HG03280 (cell line): ENCODE measurements at regions not wholly inside any gene's neighbourhood (a gene's known extent, or its start where the extent isn't known, plus 50 kb on each side); places are given as distances from the start of the nearest gene placed in this dataset.
"Not testable (repeated sequence)": the region's sequence is repeated elsewhere in the genome, so short reads cannot be mapped to it uniquely, and the experiment has no call there.

ENCODE experiments used
- ATAC-seq: cut with Tn5 transposase; IDR thresholded peaks from one replicate; pipeline ENCODE4 v1.9.1; 2021; ENCODE audit warnings: mild to moderate bottlenecking, moderate library complexity; ENCODE audit not compliant: unreplicated experiment

DNA sequence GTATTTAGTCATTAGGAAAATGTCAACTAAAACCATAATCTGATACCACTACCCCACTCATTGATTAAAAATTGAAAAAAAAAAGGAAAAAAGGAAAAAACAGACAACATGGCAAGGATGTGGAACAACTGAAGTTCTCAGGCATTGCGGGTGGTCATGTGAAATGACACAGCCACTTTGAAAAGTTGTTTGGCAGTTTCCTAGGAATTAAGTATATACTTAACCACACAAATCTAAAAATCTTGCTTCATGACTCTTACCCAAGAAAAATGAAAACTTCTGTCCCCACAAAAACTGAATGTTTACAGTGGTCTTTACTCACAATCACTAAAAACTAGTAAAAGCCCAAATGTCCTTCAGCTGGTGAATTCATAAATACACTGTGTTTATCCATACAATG is 254.5 kb downstream of the AHR start:
- ATAC-seq: no peak

DNA sequence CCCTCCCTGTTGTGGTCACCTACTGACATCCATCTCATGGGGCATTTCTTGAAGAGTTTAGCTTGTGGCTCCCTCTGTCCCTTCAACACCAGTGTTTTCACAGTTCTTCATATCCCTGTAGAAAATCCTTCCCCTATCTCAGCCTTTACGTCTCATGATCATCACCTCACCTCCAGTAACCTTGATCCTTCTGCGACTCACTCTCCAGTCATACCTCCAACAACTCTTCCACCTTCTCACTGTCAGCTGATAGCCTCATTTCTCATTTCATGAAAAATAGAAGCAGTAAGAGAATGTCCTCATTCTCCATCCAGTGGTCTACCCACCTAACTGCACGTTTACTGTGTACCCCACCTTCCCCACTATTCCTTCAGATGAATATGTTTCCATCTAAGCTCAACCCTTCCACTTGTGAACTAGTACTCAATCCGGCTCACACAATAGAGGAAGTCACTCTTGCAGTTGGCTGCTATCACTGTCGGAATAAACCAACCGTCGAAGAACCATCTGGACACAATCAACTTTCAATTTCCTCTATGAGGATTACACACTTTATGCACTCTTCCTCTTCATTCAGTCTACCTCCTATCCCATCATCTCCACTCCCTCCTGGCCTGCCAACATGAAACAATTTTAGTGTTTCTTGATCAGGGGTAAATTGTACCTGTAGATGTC is 256.0 kb downstream of the AHR start:
- no peak for ATAC-seq

DNA sequence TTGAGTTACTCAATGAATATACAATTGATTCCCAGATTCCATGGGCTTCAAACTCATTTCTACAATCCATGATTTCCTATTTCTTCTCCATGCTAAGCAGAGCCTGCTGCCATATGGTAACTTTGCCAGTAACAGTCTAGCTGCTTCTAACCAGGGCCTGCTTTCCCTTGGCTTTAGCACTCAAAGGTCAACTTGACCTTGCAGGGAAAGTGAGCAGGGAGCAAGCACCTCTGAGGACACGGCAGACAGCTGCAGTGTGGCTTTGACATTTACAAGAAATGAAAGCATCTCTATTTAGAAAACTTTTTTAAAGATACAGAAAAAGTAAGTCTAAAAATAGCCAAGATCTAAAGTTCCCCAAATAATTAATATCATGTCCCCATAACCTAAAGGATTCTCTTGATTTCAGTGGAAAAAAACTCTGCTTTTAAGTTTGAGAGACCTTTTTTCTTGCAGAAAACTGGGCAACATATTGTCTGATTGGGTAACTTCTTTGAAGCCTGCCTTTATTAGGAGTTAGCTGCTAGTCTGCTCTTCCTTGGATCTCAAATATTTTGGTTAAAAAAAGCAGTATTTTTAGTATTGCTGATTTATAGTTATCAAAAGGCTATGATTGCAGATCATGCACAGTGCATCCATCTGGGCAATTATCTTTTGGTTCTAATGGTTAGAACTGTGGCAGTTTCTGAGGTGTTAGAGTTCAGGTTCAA is 257.9 kb downstream of the AHR start:
- ATAC-seq: no peak

DNA sequence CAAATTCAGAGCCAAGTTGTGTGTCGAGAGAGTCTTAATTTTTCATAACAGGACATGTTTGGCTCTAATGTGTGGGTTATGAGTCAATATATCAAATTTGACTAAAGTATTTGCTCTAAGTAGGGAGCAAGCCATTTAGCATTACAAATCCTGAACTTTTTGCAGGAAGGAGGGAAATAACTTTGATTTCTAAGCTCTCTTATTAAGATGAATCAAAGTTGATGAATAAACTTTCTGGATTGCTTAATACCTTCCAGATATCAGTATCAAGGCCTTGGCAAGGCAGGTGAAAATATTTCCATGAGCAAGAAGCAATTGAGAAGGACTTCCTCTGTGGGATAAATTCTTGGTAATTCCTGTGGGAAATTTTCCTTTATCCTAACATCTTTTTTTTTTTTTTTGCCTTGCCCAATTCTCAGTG is 258.8 kb downstream of the AHR start:
- no peak for ATAC-seq

DNA sequence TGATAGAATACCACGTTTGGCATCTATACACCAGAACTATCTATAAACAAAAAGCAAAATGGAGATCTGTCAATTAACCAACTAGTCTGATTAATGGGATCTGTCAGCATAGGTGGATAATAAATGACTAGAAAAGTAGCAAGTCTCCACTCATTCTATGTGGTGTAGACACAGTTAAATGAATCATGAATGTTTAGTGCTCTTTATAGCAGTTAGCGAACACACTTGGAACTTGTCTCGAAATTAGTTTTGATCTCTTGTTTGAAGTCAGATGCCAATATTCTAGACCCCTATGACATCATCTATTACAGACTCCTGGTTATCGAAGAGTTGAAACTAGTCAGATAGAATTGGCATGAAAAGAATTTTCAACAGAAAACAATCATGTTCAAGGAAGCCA is 259.7 kb downstream of the AHR start:
- no peak for ATAC-seq

DNA sequence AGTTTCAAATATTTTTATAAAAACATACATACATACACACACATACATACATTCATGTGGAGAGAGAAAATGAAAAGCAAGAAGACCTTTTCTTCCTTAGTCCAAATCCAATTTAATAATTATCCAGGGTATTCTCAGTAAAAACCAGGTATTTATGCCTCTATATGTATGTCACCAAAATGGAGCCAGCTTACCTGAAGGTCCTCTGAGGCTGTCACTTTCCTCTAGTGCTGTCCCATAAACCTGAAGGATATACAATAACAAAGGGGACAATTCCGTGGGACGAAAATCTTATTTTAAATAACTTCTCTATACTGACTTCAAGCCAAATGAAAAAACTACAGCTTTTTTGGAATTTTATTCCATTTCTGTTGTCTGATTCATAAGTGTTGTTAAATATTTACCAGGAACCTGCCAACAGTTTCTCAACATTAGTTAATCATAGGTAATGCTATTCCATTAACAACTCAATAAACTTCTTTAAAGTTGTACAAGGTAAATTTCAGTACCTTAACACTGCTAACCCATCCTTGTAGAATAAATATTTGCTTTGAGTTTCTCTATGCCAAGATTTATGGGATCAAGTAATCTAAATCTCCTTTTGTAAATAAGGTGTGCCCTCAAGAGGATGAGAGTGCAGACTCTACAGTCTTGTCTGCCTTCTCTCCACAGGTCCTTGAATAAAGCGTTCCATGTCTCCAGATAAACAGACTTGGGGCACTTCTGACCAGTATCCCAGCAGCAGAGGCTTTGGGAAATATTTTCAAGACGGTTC is 260.3 kb downstream of the AHR start:
- no peak for ATAC-seq

DNA sequence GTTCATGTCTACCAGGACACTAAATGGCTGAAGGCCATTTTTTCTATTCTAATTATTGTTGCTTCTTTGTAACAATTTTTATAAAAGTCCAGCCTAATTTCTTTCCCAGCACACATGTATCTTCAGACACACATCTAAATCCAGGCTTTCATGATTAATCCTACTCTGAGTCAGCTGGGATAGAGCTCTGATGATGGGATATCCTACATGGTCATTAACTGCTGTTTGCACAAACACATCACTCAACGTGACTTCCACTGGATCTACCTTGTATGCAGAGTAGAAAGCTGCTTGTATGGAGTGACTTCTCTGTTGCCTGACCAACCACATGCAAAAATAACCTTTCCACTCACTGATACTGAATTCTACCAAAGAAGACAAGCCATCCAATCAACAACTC is 260.9 kb downstream of the AHR start:
- ATAC-seq: no peak

DNA sequence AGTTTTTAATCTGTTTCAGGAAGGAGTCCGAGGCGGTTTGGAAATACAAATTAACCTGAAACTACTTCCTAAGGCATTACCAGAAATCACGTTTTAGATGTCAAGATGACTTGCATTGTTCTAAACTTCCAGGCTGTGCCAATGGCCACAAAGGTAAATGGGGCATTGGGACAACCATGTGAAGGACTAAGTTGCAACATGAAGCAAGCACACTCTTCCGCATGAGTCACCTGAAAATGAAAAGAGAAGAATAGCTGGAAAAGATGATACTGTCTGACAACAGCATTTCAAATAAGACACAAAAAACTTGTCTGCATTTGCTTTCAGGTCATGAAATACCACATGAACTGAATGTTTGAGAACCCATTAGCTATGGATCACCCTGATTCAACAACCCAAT is 262.1 kb downstream of the AHR start:
- no peak for ATAC-seq

DNA sequence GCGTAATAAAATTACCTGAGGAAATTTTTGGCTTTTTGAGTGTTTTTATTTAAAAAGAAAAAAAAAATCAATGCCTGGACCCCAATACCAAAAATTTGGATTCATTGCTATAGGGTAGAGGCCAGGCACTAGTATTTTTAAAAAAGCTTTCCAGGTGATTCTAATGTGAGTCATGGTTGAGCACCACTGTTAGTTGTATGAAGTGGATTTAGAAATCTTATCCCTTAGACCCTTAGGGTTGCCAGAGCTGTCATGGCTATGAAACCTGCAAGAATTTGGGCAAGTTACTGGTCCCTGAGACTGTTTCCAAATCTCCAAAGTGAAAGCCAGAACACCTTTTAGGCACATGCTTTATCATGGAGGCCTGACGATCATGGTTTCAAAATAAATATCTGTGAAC is 262.5 kb downstream of the AHR start:
- no peak for ATAC-seq

DNA sequence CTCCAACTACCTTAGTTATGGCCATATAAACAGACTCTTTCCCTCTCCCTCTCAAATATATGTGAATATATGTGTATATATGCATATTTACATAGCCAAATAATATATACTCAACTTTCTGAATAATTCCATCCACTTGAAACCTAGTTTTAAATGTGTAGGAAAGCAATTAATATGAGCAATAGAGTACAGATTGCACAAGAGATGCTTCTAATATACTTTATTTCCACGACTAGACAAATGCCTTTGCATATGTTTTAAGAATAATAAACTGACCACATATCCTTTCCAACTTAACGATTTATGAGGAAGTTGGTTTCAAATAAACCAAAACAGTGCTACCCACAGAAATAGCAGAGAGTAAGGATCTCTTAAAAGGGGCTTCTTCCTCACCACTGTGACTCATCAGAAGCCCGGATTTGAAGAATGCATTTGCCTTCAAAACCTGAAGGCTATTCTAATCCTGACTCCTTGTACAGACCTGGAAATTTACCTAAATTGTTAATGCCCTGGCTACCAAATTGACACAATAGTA is 266.3 kb downstream of the AHR start:
- no peak for ATAC-seq

DNA sequence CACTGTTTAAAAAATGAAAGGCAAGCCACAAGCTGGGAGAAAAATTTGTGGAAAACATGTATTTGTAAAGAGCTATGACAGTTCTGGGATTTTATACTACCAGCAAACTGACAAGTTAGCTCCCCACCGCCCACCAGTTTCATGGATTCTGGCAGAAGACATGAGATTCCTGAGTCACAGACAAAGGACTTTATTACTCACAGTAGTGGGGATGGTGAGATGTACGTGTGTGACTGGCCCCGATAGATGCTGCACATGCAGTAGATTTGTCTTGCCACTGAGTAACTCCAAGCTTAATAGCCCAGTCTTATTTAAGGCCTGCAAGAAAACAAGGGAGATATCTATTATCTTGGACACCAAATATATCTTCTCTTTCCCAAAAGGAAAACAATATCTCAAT is 281.7 kb downstream of the AHR start:
- no peak for ATAC-seq

DNA sequence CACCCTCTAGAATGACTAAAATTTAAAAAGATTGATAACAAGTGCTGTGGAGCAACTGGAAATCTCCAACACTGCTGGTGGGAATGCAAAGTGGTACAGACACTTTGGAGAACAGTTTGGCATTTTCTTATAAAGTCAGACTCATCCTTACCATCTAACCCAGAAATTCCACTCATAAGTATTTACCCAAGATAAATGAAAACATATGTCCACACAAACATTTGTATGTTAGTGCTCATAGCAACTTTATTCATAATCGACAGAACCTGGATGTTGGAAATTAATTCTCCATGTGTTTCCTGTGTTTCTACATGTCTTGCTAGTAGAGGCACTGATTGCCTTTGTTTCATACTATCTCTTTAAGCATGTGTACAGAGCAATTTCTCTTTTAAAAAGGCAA is 282.4 kb downstream of the AHR start:
- no peak for ATAC-seq

DNA sequence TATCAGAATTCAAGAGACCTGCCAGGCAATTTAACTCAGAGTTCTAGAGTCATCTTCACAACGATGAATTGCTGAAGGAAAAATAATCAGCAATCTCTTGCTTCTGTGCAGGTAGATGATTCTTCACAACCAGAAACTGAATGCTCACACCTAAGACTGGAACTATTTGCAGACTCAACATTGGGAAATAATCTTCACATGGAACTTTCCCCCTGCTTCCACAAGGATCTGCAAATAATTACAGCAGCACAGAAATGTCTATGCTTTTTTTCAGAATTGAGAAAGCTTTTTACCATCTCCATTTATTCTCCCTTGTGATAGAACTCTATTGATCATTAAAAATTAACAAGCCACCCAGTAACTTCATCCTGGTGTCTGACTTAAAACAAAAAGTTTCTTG is 282.8 kb downstream of the AHR start:
- ATAC-seq: no peak

DNA sequence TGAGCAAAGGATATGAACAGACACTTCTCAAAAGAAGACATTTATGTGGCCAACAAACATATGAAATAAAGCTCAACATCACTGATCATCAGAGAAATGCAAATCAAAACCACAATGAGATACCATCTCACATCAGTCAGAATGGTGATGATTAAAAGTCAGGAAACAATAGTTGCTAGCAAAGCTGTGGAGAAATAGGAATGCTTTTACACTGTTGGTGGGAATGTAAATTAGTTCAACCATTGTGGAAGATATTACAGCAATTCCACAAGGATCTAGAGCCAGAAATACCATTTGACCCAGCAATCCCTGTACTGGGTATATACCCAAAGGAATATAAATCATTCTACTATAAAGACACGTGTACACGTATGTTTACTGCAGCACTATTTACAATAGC is 284.2 kb downstream of the AHR start:
- not testable (repeated sequence) for ATAC-seq

DNA sequence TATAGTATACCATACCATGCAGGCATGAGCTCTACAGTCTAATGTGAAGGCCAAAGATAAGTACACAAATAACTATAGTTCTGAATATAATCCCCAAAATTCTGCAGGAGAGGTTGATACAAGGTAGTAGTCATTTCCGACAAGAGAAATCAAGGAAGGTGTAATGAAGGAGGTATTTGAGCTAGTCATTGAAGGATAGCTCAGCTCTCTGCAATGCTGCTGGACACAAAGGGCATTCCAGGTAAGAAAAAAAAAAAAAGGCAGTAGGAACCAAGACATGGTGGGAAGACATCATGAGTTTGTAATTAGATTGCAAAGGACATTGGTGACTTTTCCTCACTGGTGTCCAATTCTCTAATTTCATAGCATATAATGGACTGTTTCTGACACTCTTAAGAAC is 285.3 kb downstream of the AHR start:
- ATAC-seq: no peak

DNA sequence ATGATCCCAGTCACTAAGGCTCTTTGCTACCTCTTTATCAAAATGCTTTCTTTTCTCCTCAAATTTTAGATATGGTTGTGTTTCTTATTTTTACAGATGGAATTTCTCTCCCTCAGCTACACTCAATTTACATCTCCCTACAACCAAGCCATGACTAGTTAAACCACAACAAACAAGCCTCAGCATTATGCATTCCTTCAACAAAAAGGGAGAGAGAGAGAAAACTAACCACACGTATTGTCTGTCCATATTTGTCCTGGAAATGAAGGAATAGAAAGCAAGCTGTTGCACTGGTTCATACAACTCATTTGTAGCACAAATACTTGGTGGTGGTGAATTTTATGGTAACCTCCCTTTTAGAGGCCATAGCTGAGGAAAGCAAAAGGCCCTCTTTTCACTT is 286.4 kb downstream of the AHR start:
- ATAC-seq: no peak

DNA sequence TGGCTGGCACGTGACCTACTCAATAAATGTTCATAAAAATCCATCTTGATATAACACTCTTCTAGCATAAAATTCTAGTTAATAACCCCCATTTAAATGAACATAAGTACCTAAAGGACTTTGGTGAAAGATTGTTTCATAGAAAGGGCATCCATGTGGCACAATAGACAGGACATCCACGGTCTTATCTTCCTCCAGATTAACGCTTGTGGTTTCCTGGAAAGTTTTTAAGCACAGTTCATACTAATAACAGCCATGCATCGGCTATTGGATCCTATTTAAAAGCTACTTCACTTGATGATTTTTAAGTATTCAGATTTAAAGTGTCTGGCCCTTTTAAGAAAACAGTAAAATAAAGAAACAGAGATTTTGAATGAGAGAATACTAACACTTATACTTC is 288.3 kb downstream of the AHR start:
- ATAC-seq: no peak

DNA sequence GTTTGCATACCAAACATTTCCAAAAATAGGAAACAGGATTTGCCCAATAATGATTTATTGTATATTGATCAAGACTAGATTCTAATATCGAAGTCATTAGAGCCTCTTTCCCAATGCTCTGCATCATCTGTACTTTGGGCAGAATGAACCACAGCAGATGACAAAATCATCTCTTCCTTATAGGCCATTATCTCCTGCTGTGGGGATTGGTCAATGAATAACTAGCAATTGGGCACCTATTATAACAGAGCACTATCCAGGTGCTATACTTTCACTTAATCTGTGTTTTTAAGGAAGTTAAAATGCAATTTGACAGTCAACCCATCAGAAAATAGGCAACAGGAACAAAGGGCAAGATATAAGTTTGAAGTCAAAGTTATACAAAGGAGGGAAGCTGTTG is 290.3 kb downstream of the AHR start:
- ATAC-seq: no peak

DNA sequence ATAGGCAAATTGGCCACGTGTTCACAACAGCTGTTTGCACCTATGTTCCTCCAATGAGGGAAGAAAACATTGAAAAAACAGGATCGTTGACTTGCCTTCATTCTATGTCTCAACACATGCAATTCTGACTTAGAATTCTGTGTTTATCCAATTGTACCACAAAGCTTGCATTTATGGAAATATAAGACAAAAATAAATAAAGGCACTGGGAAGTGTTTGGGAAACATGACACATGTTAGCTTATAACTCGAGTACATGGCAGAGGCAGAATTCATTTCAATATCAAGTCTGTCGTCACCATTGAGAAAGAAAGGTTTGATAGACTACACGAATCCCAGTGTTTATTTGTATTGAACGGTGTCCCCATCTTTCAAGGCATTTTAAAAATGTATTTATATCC is 291.2 kb downstream of the AHR start:
- no peak for ATAC-seq

DNA sequence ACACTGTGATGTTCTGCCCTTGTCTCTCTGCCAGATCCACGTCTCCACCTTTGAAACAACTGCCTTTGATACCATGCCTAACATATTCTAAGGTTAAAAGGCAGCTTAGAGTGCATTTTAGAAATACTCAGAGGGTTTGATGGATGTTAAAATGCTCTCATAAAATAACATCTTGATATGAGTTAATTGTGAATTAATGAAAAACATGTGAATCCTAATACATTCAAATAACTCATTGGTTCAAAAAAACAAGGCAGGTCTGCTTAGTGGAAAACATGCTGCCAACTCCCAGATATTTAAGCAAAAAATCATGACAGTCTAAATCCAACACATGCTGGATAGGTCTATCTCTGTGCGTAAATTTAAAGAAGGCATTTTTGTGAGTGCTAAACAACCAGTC is 291.8 kb downstream of the AHR start:
- no peak for ATAC-seq

DNA sequence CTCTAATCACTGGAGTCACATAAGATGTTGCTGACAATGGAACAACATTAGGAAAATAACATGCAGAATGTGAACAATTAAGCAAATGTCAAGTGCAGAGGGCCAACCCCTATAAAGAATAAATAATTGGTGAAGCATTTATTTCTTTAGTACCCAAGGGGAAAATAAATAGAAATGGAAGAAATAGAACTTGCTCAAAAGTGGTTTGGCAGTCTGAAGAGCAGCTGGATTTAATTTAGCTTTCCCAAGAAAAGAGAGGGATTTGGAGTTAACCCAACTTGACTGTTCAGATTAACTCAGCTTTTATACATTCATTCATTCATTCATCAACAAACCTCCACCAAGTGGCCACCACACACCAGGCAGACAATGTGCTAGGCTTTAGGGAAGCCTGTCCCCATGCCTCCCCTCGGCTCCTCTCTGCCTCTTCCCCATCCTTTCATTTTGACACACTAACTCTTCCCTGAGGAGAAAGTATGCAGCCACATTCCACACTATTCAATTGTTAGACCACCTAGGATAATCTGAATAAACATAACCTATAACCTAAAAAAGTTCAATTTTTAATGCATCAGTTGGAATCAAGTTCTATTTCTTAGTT is 295.5 kb downstream of the AHR start:
- no peak for ATAC-seq
